ENCODE measurements at regions not wholly inside any gene's neighbourhood (a gene's known extent, or its start where the extent isn't known, plus 50 kb on each side); places are given as distances from the start of the nearest gene placed in this dataset.
A peak's percentile ranks its signal among the peaks of the same experiment; 100 is the strongest.

DNA sequence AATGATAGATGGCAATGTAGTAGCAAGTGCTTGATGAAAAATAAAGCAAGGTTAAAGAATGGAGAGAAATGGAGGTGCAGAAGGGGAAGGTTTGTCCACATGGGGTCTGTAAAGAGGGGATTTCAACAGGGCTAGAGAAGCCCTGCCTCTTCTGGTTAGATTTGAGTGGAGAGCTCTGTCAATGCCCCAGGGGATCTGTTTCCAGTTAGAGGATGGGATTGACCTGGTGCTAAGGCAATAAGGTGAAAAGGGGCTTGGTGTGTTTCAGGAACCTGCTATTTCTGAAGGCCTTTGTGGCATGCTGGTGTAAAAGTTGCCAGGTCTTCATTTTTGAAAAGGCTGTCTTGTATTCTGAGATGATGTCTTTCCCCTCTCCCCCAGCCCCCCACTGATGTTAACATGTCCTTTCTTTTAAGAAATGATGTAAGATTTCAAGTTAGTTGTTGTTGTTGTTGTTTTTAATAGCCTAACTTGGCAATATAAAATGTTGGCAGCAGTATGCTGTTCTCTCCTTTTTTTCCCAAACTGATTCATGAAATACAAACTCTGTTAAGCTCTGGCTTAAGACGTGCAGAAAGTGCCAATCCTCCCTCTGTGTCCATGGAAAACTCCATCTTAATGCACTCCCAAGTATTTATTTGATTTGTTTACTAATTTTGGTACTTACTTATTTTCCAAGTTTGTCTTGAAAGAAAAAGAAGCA, 370.3 kb upstream of the ADGRL2 start:
- TF ChIP-seq, protein P1, sequence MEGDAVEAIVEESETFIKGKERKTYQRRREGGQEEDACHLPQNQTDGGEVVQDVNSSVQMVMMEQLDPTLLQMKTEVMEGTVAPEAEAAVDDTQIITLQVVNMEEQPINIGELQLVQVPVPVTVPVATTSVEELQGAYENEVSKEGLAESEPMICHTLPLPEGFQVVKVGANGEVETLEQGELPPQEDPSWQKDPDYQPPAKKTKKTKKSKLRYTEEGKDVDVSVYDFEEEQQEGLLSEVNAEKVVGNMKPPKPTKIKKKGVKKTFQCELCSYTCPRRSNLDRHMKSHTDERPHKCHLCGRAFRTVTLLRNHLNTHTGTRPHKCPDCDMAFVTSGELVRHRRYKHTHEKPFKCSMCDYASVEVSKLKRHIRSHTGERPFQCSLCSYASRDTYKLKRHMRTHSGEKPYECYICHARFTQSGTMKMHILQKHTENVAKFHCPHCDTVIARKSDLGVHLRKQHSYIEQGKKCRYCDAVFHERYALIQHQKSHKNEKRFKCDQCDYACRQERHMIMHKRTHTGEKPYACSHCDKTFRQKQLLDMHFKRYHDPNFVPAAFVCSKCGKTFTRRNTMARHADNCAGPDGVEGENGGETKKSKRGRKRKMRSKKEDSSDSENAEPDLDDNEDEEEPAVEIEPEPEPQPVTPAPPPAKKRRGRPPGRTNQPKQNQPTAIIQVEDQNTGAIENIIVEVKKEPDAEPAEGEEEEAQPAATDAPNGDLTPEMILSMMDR (conservative IDR thresholded peaks at IDR 0.05; ENCODE audit: low read depth, low read length): no peak
- no peak overlapping the region for H3K4me3 ChIP-seq (ENCODE audit: low read depth, low read length)
- DNase-seq (ENCODE audit: low read depth): no peak

DNA sequence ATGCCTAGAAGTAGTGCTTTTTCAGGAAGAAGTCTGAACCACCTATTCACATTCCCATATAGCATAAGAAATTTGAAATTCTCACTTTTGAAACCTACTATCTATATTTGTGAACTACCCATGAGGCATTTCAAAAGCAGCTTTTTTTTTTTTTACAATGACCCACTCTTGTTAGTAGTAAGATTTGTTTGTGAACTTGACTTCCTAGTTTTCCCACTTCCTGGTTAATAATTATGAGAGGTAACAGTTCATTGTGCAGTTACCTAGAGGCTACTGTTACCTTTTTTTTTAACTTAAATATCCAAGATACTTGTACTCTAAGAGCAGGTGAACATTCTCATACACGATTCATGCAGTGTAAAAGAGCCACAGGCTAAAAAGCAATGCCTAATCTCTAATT, 371.7 kb upstream of the ADGRL2 start:
- TF ChIP-seq, protein P1 (conservative IDR thresholded peaks at IDR 0.05; ENCODE audit: low read depth, low read length): no peak
- DNase-seq (ENCODE audit: low read depth): peak; percentile 27
- no peak overlapping the region for H3K4me3 ChIP-seq (ENCODE audit: low read depth, low read length)

DNA sequence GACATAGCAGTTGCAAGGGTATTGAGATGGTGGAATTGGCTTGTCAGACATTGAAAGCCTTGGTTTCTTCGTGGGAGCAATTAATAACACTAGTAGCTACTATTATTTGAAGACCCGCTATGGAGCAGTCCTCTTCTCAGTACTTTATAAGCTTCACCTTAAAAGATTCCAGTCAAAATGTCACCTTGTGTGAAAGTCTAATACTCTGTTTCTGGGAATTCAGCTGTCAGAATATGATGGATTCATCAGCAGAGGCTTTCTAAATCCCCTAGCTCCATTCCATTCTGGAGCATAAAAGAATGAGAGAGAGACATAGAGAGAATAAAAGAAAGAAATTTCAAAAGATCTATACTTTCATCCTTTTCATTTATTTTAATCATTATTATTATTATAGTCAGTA, 375.9 kb upstream of the ADGRL2 start:
- no peak overlapping the region for H3K4me3 ChIP-seq (ENCODE audit: low read depth, low read length)
- no peak for DNase-seq (ENCODE audit: low read depth)
- TF ChIP-seq, protein P1 (conservative IDR thresholded peaks at IDR 0.05; ENCODE audit: low read depth, low read length): no peak

DNA sequence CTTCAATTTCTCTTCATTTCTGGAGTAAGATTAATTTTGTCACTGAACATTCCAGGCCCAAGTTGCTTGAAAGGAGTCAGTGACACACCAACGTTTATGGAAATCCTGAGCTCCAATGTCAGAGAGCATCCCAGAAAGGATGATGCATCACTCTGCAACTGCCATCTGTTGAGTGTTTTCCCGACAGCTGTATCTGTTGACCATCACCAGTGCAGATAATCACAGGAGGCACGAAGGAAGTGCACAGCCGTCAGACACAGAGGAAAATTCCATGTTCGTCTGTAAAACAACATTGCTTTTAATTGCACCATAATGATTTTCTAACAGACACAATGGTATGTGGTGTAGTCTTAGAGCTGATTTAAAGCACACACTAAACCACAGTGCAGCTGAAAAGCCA, 376.7 kb upstream of the ADGRL2 start:
- TF ChIP-seq, protein P1 (conservative IDR thresholded peaks at IDR 0.05; ENCODE audit: low read depth, low read length): no peak
- no peak for DNase-seq (ENCODE audit: low read depth)

DNA sequence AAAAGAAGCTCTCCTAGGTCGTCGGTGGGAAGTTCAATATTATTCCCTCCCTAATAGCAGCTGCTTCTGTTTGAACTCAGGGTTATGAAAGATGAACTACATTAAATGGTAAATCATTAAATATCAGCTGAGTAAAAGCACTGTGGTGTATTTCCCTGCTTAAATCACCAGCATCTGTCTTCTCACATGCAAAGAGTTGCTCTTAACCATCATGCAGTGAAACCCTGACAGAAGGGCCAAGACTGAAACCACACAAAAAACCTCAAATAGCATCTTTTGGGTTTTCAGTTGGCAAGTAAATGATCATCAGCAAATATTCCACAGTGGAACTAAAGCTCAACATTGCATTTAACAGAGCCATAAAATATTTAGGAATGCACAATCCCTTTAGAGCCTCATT, 380.0 kb upstream of the ADGRL2 start:
- H3K4me3 ChIP-seq (ENCODE audit: low read depth, low read length): no peak overlapping the region
- no peak for DNase-seq (ENCODE audit: low read depth)
- TF ChIP-seq, protein P1 (conservative IDR thresholded peaks at IDR 0.05; ENCODE audit: low read depth, low read length): no peak

More for the DNA sequence above, 376.7 kb upstream of the ADGRL2 start:
- no peak overlapping the region for H3K4me3 ChIP-seq (ENCODE audit: low read depth, low read length)

DNA sequence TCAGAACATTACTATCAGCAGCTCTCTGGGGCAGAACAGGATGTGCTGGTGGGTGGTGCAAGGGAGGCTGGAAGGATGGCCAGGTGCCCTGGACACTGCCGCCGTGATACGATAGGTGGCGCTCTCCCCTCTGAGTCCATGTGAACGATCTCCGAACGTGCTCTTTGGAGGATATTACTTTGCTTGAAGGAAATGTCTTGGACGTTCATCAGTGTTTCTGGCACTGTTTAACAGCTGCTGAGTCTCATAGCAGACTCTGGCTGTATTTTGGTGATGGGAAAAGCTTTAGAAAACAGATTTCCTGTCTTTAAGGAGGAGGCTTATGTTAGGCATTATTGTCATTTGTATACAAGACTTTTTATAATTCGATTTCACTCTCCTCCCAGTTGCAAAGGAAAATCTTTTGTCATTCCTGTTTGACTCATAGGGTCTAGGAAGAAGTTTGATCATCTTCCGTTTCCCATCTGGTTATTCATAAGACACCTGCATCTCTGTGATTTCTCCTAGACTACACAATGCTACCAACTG, 386.2 kb upstream of the ADGRL2 start:
- DNase-seq (ENCODE audit: low read depth): no peak
- no peak overlapping the region for H3K4me3 ChIP-seq (ENCODE audit: low read depth, low read length)
- TF ChIP-seq, protein P1 (conservative IDR thresholded peaks at IDR 0.05; ENCODE audit: low read depth, low read length): peak; percentile 91

DNA sequence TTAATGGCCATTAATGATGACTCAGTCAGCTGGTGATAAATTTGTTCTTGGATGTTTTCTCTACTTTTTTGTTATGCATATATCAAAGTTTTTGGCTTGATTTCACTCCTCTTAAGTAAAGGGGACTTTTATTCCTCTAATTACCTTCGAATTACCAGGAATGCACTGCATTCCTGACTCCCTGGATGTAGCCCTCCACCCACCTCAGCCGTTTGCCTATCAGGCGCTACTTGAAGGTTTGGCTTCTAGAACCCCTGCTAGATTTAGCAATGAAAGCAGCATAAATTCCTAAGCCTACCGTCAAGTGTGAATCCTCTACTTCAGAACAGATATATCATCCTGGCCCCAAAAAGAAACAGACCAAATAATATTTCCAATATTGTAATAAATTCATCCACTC, 387.8 kb upstream of the ADGRL2 start:
- no peak for DNase-seq (ENCODE audit: low read depth)
- TF ChIP-seq, protein P1 (conservative IDR thresholded peaks at IDR 0.05; ENCODE audit: low read depth, low read length): no peak
- H3K4me3 ChIP-seq (ENCODE audit: low read depth, low read length): no peak overlapping the region

Measured in epithelial cell of proximal tubule (primary cell).